ENCODE measurements at regions not wholly inside any gene's neighbourhood (a gene's known extent, or its start where the extent isn't known, plus 50 kb on each side); places are given as distances from the start of the nearest gene placed in this dataset.
A peak's percentile ranks its signal among the peaks of the same experiment; 100 is the strongest.

DNA sequence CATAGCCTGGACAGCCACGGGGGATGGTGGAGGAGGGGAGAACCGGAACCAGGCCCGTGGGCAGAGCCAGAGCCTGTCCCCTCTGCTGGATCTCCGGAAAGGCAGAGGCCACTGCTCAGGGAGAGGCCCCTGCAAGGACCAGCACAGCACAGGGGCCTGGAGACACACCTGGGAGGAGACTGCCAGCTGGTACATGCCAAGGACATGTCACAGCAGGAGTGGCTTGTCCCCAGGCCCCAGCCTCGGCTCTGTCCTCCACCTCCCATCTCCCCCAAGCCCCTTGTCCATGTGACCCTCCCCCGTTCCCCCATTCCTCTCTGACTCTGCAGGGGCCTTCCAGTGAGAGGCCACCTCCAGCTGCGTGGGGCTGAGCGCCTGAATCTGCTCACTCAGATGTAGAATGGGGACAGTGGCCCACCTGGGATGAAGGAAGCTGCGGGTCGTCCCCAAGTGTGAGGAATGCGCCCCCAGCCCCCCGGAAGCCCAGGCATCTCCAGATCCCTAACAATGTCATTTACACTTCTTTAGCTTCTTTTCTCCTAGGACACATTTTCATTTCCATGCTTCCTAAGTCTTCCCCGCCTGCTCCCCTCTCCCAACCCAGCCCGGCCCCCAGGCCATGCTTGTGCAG lies 349.6 kb upstream of the IRX2 start:
- no peak overlapping the region for H3K4me3 ChIP-seq (replicated peaks in 1 of 2; ENCODE audit: low read depth in 2 of 2, low read length in 2 of 2)
- DNase-seq (ENCODE audit: low read depth in 2 of 2), result no peak
- TF ChIP-seq, protein P1, sequence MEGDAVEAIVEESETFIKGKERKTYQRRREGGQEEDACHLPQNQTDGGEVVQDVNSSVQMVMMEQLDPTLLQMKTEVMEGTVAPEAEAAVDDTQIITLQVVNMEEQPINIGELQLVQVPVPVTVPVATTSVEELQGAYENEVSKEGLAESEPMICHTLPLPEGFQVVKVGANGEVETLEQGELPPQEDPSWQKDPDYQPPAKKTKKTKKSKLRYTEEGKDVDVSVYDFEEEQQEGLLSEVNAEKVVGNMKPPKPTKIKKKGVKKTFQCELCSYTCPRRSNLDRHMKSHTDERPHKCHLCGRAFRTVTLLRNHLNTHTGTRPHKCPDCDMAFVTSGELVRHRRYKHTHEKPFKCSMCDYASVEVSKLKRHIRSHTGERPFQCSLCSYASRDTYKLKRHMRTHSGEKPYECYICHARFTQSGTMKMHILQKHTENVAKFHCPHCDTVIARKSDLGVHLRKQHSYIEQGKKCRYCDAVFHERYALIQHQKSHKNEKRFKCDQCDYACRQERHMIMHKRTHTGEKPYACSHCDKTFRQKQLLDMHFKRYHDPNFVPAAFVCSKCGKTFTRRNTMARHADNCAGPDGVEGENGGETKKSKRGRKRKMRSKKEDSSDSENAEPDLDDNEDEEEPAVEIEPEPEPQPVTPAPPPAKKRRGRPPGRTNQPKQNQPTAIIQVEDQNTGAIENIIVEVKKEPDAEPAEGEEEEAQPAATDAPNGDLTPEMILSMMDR (IDR thresholded peaks at IDR 0.05; ENCODE audit: low read depth, low read length), result no peak

DNA sequence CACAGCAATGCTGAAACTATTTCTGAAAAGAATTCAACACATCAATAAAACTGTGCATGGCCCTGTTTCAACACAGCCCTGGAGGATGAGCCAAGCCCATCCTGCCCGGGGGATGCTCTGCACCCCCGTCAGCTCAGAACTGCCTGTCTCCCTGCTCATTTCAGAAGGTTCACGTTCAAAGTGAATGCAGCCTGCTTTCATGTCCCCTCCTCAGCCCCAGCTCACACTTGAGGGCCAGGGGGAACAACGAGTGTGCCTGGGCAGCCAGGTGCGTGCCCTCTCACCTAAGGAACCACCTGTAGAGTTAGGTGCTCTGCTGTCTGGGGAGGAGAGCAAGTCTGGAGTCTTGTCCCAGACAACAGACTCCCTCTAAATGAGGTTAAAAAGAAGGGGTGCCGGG lies 348.5 kb upstream of the IRX2 start:
- TF ChIP-seq, protein P1 (IDR thresholded peaks at IDR 0.05; ENCODE audit: low read depth, low read length), result no peak
- no peak overlapping the region for H3K4me3 ChIP-seq (replicated peaks in 1 of 2; ENCODE audit: low read depth in 2 of 2, low read length in 2 of 2)
- no peak for DNase-seq (ENCODE audit: low read depth in 2 of 2)

DNA sequence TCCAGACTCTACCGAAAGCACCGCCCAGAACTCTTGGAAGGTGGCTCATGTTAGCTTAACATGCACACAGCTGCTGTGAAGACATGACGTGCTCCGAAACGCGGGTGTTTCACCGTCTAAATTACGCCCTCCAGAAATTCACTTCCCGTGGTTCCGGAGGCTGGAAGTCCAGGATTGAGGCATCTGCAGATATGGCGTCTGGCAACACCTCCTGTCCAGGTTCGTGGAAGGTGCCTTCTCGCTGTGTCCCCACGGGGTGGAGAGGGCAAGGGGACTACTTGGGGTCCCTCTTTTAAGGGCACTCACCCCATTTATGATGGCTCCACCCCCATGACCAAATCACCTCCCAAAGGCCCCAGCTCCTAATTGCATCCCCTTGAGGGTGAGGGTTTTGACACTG lies 348.0 kb upstream of the IRX2 start:
- DNase-seq (ENCODE audit: low read depth in 2 of 2), result no peak
- no peak overlapping the region for H3K4me3 ChIP-seq (replicated peaks in 1 of 2; ENCODE audit: low read depth in 2 of 2, low read length in 2 of 2)
- TF ChIP-seq, protein P1 (IDR thresholded peaks at IDR 0.05; ENCODE audit: low read depth, low read length), result no peak

DNA sequence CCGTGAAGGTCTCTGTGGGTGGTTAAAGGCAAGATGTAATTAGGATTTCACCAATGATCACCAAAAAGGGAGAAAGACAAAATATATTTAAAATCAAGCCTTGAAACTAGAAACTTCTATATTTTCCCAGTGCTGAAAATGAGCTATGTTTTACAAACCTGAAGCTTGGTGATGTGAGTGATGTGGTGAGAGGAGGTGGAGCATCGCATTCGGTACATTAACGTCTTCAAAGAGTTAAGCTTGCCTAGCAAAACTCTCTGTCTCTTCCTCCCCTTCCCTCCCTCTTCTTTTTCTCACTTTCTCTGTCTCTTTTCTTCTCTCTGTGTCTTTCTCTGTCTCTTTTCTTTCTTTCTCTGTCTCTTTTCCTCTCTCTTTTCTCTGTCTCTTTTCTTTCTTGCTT lies 347.3 kb upstream of the IRX2 start:
- H3K4me3 ChIP-seq (replicated peaks in 1 of 2; ENCODE audit: low read depth in 2 of 2, low read length in 2 of 2), result no peak overlapping the region
- TF ChIP-seq, protein P1 (IDR thresholded peaks at IDR 0.05; ENCODE audit: low read depth, low read length), result no peak

DNA sequence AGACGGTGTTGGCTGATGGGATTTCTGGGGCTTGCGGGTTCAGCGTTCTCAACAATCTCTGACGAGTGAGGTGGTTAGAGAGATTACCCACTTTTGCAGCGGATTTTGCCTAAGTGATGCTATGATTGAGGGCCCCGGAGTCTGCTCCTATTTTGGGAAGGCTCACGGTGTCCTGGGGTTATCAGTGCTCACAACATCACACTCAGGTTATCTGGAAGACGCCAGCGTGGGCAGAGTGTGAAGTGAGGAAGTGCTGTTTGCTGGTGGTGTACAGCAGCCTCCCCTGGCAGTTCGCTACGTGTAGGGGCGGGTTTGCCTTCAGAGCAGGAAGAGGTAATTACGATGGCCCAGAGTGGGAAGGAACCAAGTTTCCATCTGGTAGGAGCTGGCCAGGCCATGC lies 341.2 kb upstream of the IRX2 start:
- peak in 1 of 2 donors; percentile 16 for DNase-seq (ENCODE audit: low read depth in 2 of 2)
- H3K4me3 ChIP-seq (replicated peaks in 1 of 2; ENCODE audit: low read depth in 2 of 2, low read length in 2 of 2), result no peak overlapping the region
- TF ChIP-seq, protein P1 (IDR thresholded peaks at IDR 0.05; ENCODE audit: low read depth, low read length), result no peak

More for the DNA sequence above, 347.3 kb upstream of the IRX2 start:
- no peak for DNase-seq (ENCODE audit: low read depth in 2 of 2)

DNA sequence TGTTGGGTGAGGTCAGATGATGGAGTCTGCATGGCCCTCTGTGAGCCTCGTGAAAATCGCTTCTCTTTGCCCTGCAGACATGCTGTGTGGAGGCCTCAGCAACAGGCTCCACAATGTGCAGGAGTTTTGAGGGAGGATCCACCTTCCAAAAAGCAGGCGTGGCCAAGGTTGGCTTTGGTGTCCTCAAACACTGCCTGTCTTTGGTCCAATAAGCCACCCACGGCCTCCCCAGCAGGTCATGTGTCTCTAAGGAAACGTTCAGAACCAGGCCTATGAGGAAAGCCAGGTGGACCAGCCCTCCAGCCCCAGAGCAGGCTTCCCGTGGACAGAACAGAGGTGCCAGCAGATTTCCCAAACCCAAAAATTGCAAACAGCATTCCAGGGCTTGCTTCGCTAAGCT lies 340.7 kb upstream of the IRX2 start:
- TF ChIP-seq, protein P1 (IDR thresholded peaks at IDR 0.05; ENCODE audit: low read depth, low read length), result no peak
- no peak overlapping the region for H3K4me3 ChIP-seq (replicated peaks in 1 of 2; ENCODE audit: low read depth in 2 of 2, low read length in 2 of 2)
- DNase-seq (ENCODE audit: low read depth in 2 of 2), result peak in 1 of 2 donors; percentile 15

All from cardiac fibroblast (primary cell).